ENCODE measurements at regions not wholly inside any gene's neighbourhood (a gene's known extent, or its start where the extent isn't known, plus 50 kb on each side); places are given as distances from the start of the nearest gene placed in this dataset.

DNA sequence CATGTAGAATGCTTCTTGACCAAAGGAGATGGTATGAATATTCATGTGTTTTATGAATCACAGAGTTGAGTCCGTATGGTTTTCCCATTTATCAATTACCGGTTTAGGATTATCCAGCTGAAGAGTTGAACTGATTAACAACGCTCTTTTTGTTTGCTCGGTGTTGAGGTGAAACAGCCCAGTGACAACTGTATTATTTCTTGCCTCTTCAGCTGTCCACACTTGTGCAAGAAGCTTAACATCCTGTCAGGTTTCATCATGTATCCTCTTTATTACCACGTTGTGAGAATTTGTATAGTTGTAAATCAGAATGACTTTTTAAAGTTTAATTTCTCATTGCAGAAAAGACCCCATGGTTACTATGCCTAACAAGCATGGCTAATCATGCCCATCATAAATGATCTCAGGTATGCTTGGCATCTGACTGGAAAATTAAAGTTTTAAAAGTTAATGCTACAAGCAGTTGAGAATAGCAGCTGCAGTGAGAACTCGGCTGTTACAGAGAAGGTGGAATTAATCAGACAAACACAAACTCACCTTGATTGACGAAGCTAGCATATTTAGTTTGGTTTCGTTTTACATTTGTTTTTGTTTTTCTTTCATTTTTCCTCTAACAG is 563.2 kb upstream of the ADGRL2 start:
- DNase-seq (ENCODE audit: low read depth in 2 of 3, low spot score in 2 of 3) = peak in 1 of 3 donors; percentile 3

DNA sequence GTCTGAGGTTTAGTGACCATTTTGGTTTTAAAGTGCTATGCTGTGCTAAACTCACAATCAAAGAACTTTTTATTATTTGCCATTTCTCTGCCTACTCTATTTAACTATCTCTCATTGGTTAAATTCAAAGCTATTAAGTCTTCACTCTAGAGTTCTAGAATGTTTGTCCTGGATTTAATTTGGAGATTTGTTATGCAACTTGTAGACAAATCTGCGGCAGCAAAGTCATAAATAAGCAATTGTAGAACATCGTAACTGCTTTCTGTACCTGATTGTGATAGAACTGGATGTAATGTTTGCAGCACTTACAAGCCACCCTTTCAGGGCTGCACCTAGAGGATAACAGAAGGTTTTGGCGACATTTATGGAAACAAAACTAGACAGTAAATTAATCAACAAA is 566.5 kb upstream of the ADGRL2 start:
- no peak for DNase-seq (ENCODE audit: low read depth in 2 of 3, low spot score in 2 of 3)

DNA sequence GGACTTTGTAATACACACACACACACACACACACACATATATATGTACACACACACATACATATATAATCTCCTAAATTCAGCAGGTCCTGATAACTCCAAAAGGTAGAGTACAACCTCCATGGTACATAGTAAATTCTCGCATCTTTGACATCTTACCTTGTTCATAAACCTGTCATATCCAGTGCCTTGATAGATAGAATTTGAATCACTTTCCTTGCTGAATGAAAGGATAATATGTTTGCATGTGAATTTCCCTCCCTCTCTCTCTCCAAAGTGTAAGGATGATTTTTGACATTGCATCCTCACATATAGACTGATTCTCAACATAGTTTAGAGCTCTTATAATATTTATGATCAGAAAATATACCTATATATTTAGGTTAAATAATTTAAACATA is 567.1 kb upstream of the ADGRL2 start:
- no peak for DNase-seq (ENCODE audit: low read depth in 2 of 3, low spot score in 2 of 3)

DNA sequence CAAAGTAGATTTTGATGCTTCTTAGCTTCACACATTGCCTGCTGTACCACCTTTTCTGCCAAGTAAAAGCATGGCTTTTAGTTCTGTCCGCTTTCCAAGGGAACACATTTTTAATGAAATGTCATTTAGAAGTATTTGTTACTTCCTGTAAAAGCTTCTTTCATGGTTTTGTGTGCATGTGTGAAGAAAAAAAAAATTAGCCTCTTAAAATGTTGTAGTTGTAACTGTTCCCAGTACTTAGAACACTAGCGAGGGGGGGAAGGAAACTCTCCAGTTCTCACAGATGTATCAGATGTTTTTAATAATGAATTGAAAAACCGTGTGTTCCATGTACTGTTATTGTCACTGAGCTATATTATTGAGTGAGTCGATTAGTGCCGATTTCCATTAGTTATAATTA is 568.3 kb upstream of the ADGRL2 start:
- peak in 1 of 3 donors; percentile 16 for DNase-seq (ENCODE audit: low read depth in 2 of 3, low spot score in 2 of 3)

DNA sequence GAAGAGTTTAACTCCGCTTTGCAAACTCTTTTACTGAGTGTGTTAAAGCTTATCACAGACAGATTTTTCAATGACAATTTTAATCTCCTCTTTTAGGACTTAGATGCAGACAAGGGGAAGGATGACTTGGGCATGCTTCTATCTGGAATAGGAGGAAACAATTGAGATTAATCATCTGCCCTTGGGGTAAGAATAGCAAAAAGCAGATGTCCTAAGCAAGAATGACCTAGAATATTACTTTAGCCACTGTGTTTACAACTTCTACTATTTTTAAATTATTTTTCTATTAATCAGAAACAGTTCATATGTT is 569.0 kb upstream of the ADGRL2 start:
- no peak for DNase-seq (ENCODE audit: low read depth in 2 of 3, low spot score in 2 of 3)

DNA sequence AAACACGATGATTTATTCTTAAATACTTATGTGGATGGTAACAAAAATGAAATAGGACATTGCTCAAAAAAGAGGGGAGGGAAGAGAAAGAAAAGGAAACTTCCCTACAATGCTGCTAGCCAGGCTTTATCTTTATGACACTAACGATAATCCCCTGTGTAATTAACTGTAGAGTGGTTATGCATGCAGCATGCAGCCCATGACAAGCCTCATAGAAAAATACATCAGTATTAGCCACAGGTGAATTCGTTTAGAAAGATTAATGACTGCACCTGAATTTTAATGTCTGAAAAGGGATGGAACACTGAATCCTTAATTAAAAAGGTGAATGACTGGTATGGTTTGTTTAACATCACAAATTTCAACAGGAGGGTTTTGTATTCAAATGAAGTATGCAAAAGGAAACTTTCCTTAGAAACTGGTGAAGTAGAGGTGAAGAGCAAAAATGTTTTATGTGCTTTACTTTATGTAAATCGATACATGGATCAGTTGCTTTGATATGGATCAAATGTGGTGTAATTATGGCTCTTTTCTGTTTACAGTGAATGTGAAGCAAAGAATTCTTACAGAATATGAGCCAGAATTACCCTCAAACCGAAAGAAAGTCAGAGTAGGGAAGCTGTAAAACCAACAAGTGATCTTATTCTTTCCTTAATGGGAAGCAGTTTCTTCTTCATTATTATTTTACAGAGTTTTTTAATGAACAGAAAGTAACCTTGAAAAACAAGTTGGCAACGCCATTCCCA is 569.6 kb upstream of the ADGRL2 start:
- no peak for DNase-seq (ENCODE audit: low read depth in 2 of 3, low spot score in 2 of 3)

DNA sequence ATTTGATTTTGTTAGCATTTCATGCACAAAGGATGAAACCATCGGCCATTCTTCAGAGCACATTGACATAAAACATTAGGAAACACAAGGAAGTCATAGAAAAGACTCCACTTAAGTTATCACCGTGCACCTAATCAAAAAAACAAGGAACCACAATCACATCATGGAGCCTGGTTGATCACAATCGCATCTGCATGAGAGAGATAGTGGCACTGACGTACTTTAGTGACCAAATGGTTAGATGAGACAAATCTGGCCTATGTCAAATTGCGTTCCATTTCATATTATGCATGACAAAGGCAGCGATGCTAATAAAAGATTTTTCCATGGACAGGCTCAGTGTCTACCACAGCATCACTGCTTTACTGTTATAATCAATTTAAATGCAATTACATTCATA is 571.8 kb upstream of the ADGRL2 start:
- DNase-seq (ENCODE audit: low read depth in 2 of 3, low spot score in 2 of 3) = no peak

DNA sequence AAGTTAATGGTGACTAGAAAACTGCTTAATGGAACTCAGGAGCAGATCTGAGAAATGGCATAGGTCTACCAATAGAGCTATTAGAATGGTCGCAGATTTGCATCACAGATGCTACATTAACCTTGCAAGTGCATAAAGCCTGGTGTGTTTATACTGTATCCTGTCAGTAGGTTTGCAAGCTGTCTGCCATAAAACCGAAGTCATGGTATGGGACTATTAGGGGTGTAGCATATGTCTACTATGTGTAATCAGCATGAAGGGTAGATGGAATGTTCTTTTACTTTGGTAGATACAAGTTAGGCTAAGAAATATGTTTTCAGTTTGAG is 574.2 kb upstream of the ADGRL2 start:
- DNase-seq (ENCODE audit: low read depth in 2 of 3, low spot score in 2 of 3) = no peak

DNA sequence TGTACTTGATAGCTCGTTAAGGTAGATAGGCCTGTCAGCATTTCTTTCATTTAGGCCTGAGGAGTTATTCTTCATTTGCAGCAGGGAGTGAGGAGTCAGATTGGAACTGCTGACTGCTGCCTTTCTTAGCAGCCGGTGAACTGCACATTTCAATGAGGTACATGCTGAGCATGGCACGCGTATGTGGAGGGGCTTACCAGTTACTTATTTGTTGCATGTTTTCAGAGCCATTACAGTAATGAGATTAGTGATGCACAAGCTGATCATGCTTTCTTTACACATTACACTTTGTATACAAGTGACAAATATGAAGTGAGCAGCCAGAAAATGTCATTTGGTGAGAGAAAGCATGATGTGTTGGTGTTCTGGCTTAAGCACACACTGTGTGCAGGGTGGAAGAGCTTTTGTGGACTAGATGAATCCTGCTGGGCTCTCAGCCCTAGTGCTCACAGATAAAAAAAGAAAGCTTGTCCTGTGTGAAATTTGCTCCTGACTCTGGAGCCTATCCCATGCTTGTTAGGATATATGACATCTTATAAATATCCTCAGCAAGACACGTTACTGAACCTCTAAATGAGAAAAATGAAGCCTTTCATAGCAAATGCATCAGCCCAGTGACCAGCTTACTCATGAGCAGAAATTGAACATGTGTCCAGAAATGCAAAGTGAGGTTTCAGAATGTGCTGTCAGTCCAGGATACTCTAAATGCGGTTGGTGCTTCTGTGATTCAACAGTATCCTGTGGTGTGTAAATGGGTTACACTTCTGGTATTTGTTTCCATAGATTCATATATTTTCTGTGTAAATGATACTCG is 574.7 kb upstream of the ADGRL2 start:
- DNase-seq (ENCODE audit: low read depth in 2 of 3, low spot score in 2 of 3) = no peak

DNA sequence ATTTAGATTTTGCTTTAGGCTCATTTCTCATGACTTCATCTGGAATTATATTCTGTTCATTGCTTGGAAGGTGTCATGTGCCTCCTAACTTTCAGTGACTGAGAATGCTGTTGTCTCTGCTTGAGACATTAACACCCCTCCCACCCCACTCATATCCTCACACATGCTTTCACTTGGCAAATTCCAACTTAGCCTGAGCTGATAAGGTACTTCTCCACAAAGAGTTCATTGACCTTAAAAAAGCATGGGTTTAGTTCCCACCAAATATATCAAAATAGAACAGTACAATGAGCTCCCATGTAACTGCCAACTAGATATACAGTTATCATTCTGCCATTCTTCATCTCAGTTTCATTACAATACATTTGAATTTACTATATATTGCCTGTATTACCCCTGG is 576.5 kb upstream of the ADGRL2 start:
- DNase-seq (ENCODE audit: low read depth in 2 of 3, low spot score in 2 of 3) = no peak

DNA sequence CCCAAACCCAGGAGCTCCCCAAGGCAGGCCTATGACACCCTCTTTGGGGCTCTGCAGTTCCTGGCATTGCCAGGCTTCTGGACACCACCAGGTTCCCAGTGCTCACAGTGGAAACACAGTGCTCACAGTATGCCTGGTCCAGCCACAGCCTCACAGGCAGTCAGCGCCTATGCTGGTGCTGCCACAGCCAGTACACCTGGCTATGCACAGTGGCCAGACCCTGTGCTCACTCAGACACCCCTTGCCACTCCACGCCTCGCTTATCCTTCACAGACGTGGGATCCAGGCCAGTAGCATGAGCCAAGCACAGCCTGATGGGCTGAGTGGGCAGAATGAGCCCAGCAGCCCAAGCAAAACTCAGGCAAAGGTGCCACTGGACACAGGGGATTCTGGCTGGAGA is 579.2 kb upstream of the ADGRL2 start:
- no peak for DNase-seq (ENCODE audit: low read depth in 2 of 3, low spot score in 2 of 3)

DNA sequence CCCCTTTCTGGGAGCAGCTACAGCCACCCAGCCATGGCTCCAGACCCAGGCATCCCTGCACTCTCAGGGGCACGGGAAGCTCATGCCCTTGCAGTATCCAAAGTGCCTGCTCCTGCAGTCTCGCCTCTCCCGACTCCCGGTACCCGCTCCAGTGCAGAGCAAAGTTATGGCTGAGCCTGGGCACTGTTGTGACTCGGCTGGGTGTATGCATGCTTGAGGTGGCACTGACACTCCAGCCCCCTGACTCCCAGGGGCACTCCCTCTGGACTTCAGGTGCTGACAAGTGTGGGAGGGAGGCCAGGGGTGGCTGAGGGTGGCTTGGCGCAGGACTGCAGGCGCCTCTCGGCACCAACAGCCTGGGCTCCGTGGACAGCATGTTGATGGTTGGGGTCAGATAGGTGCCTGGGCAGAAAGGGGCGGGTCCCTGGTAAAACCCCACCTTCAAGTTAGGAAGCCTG is 580.1 kb upstream of the ADGRL2 start:
- no peak for DNase-seq (ENCODE audit: low read depth in 2 of 3, low spot score in 2 of 3)

DNA sequence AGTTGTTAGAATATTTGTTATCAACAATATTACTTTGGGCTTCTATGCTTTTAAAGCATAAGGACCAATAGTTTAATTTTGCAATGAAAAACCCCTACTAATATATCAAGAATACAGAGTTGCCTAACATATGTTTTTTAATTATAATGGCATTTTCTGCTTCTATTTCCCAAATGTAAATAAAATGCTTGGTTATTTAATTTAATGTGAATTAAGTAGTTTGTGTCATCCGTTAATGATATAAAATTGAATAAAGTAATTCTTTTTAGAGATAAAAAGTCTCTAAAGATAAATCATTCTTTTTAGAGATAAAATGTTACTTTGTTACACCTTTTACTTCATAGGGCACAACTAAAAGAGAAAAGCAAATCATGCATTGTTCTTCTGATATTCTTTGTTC is 583.7 kb upstream of the ADGRL2 start:
- DNase-seq (ENCODE audit: low read depth in 2 of 3, low spot score in 2 of 3) = no peak

DNA sequence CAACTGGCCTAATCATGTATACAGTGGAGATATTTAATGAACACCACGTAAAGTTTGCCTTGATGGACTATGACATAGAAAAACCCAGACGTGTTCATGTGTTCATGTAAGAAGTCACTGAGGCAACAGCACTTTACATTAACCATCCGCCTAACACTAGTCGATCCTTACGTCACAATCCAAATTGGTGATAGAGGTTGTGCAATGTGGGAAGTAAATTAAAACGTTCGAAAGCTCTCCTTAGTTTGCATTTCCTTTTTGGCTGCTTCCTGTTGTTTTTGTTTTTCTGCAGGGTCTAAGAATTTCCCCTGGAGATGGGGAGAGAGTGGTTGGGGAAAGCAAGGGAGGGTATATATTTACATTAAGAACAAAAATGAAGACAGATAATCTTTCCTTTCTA is 587.5 kb upstream of the ADGRL2 start:
- DNase-seq (ENCODE audit: low read depth in 2 of 3, low spot score in 2 of 3) = no peak

DNA sequence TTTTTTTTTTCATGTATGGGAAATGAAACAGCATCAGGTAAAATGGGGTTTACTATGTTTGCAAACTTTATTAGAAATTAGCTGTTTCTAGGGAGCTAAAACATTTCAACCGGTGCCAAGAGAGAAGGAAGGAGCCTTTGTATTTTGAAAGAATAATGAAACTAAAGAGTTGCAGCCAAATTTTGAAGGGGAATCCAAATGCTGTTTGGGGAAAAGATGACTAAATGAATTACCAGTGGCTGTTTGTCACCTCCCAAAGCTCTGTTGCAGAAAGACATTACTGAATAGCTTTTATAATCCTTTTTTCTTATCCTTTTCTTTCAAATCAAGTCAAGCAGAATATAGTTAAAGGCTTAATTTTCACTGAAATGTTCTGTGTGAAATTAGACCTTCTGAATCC is 591.3 kb upstream of the ADGRL2 start:
- DNase-seq (ENCODE audit: low read depth in 2 of 3, low spot score in 2 of 3) = no peak

DNA sequence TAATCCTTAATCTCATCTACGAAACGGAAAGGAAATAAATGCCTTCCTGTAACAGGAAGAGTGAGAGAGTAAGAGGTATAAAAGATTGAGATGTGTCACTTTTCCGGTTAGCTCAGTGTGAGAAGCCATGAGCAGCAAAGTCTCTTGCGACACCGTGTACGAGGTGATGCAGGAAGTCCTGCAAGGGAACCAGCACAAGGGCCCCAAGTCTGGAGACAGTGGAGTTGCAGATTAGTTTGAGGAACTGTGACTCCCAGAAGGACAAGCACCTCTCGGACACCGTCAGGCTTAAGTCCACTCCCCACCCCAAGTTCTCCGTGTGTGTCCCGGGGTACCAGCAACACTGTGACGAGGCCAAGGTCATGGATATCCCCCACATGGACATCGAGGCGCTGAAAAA is 592.3 kb upstream of the ADGRL2 start:
- DNase-seq (ENCODE audit: low read depth in 2 of 3, low spot score in 2 of 3) = peak in 2 of 3 donors; percentile 40 to 58

DNA sequence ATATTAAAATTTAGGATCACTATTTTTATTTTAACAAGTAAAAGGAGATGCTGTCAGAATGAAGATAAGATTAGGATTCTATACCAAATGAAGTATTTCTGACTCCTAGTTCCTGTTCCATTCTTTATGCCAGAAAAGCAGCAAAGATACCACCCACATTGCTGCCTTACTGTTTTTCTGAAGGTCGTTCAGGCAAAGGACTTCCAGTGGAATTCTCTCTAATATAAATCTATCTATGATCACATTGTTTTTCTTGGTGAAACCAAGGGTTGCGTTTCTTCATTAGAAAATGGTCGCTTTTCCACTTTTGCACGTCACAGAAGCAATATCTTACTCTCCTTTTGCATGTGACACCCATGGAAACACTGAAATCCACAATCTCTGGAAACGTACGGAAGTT is 594.8 kb upstream of the ADGRL2 start:
- no peak for DNase-seq (ENCODE audit: low read depth in 2 of 3, low spot score in 2 of 3)

DNA sequence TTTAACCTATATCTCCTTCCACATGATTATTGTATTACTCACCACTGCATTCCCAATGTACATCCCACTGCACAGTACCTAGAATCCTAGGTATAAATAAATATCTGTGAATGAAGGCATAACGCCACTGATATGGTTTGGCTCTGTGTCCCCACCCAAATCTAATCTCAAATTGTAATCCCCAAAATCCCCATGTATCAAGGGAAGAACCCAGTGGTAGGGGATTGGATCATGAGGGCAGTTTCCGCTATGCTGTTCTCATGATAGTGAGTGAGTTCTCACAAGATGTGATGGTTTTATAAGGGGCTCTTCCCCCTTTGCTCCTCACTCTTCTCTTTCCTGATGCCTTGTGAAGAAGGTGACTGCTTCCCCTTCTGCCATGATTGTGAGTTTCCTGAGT is 599.0 kb upstream of the ADGRL2 start:
- DNase-seq (ENCODE audit: low read depth in 2 of 3, low spot score in 2 of 3) = no peak

DNA sequence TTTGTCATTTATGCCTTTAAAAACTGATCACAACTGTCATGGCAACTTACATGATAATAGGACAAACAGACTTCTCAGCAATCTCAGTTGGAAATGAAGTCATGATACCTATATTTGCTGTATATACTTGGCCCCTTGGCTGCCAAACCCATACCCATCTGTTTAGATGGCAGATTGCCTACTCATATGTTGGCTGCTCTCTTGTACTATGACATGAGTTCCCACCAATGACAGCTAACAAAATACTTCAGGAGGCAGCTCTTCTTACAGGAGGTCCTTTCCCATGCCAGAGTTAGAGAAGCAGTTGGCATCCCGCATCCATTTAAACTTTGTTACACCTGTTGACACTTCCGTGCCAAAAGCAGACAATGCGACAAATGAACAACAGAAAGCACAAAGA is 603.1 kb upstream of the ADGRL2 start:
- DNase-seq (ENCODE audit: low read depth in 2 of 3, low spot score in 2 of 3) = no peak

DNA sequence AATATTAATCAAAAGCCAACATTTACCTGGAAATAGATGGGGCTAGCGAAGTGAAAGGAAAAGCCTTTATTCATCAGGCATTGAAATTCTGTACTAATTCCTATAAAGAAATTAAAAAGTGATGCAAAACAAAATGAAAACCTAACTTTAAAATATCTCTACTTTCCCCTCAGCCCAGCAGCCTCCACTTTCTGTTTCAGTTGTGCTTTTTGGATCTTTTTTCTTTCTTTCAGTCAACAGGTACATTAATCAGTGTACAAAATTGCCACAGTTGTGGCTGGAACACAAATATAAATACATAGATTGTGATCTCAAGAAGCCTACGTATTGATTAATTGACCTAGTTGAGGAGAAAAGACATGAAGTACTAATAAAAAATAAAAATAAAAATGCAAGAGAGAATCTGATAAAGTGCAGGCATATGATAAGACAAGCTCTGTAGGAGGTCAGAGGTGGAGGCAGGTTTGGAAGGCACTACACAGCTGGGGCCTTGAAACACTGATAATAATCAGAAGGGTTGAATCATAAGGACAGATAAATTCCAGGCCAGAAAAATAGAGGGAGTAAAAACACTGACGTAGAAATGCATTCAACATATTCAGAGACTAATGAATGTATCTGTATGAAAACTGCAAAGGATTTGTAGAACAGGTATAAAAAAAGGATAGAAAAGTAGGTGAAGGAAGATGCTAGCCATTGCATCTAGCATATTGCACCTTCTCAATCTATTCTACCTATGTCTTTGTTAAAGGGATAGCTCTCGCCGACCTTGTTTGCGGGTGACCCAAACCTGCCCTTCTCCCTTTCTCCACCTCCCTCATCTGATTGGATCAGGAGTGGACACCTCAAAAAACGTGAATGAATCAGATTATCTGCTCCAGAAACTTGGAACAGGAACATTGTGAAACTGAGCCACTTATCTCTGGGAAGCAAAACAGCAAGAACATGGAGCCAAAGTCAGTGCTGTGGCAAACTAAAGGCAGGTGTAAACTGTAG is 607.8 kb upstream of the ADGRL2 start:
- DNase-seq (ENCODE audit: low read depth in 2 of 3, low spot score in 2 of 3) = no peak

DNA sequence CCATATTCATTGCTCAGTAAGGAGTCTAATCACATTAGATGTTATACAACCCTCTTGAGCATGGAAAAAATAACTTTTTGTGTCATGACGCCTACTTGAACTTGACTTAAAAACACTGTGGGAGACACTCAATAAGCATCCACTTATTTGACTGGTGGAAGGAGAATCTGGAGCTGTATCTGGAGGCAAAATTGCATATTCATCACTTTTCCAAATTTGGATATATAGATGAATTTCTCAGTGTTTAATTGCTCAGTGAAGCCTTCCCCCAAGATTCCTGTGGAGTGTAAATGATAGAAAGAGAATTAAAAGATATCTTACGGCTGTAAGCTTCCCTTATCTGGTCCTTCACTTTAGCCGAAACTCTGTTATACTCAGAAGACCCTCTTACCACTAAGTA is 610.7 kb upstream of the ADGRL2 start:
- no peak for DNase-seq (ENCODE audit: low read depth in 2 of 3, low spot score in 2 of 3)
